Lung (tissue), 11 donors: ENCODE measurements at regions not wholly inside any gene's neighbourhood (a gene's known extent, or its start where the extent isn't known, plus 50 kb on each side); places are given as distances from the start of the nearest gene placed in this dataset.

Experiments used
- ATAC-seq: fragments of 200-7000 bp; cut with Tn5 transposase; one replicate; pipeline ENCODE4 v1.9.1; 2020; ENCODE audit warnings: moderate number of reproducible peaks; ENCODE audit not compliant: insufficient read depth, low FRiP score
- DNase-seq, 3 donors: peaks; one replicate each; pipeline ENCODE4 v3.0.0-alpha.2; 2013 to 2017
- H3K27ac ChIP-seq, 2 donors: one replicate each; pipeline ENCODE4 v1.5.1; 2013; ENCODE audit warnings: mild to moderate bottlenecking in 2 of 2, moderate library complexity in 2 of 2, control low read depth in 1 of 2, inconsistent platforms in 1 of 2, low read depth in 1 of 2, low read length in 1 of 2
- H3K27me3 ChIP-seq, 3 donors: one replicate each; pipeline ENCODE4 v1.5.1; 2013; ENCODE audit warnings: low read length in 2 of 3; ENCODE audit not compliant: control insufficient read depth in 3 of 3, insufficient read depth in 3 of 3
- H3K36me3 ChIP-seq, 4 donors: one replicate each; pipeline ENCODE4 v1.5.1; 2013; ENCODE audit warnings: low read length in 4 of 4, mild to moderate bottlenecking in 1 of 4, moderate library complexity in 1 of 4; ENCODE audit not compliant: control insufficient read depth in 4 of 4, insufficient read depth in 4 of 4
- H3K4me1 ChIP-seq, 5 donors: one replicate each; pipeline ENCODE4 v1.5.1; 2013; ENCODE audit warnings: low read length in 5 of 5, mild to moderate bottlenecking in 2 of 5, moderate library complexity in 1 of 5; ENCODE audit not compliant: control insufficient read depth in 5 of 5, insufficient read depth in 5 of 5
- H3K4me3 ChIP-seq: one replicate; pipeline ENCODE4 v1.5.1; 2013; ENCODE audit warnings: mild to moderate bottlenecking, control low read depth, moderate library complexity
- H3K9ac ChIP-seq, 2 donors: one replicate each; pipeline ENCODE4 v1.5.1; 2013; ENCODE audit warnings: low read length in 2 of 2, control low read depth in 1 of 2; ENCODE audit not compliant: insufficient read depth in 1 of 2
- H3K9me3 ChIP-seq, 4 donors: one replicate each; pipeline ENCODE4 v1.5.1; 2013; ENCODE audit warnings: low read length in 3 of 4, mild to moderate bottlenecking in 1 of 4, moderate library complexity in 1 of 4; ENCODE audit not compliant: control insufficient read depth in 4 of 4, insufficient read depth in 3 of 4
- CTCF ChIP-seq: IDR thresholded peaks from 2 replicates; pipeline ENCODE4 v1.5.1; 2012; ENCODE audit warnings: mild to moderate bottlenecking; ENCODE audit errors: control extremely low read depth, extremely low read depth
- WGBS, 2 donors: extraction: QIAGEN DNeasy Blood & Tissue Kit; methylation state at CpG; one replicate each; pipeline ENCODE4 v1.1.7; 2013; 5-methylcytosine and 5-hydroxymethylcytosine counted together
- donor health status: control.
- donor health status: control.
- donor health status: Bipolar disorder and iron deficiency.
- donor health status: healthy.
- donor health status: DM: yes; HTN: yes; CAD: no.

GRCh38 chr5:3265936-3266335 lies 329.7 kb upstream of the IRX1 start:
- Histone ChIP-seq H3K4me3 (no peak overlapping the region), H3K9ac (no peak overlapping the region), H3K36me3 (no peaks in the 10 kb centered on the region), H3K27me3 (no peaks in the 10 kb centered on the region), H3K9me3 (peaks cover 0 to 6% (median 0%) of the 10 kb centered on the region in 4 donors), H3K27ac (no peak overlapping the region), H3K4me1 (no peaks in the 10 kb centered on the region)
- DNase-seq (no peak), ATAC-seq (no peak)
- WGBS, 2 donors: 71 to 80% methylated on average over 6 of the region's 6 CpGs
- no peak for TF ChIP-seq CTCF

- no peaks in the 10 kb centered on the region for H3K4me1 ChIP-seq
- H3K36me3 ChIP-seq: no peaks in the 10 kb centered on the region
- H3K9ac ChIP-seq: no peak overlapping the region
- no peak for ATAC-seq
- 70 to 71% methylated on average over 5 of the region's 5 CpGs for WGBS, 2 donors
- H3K27ac ChIP-seq: no peak overlapping the region
- peaks cover 0 to 6% (median 0%) of the 10 kb centered on the region in 4 donors for H3K9me3 ChIP-seq
- no peak overlapping the region for H3K4me3 ChIP-seq
- TF ChIP-seq CTCF: no peak
- H3K27me3 ChIP-seq: no peaks in the 10 kb centered on the region
- DNase-seq: no peak
Observed at GRCh38 chr5:3265131-3265885, 330.3 kb upstream of the IRX1 start.

- ATAC-seq (no peak), DNase-seq (no peak)
- Histone ChIP-seq H3K4me3 (no peak overlapping the region), H3K27ac (no peak overlapping the region), H3K36me3 (no peaks in the 10 kb centered on the region), H3K9ac (no peak overlapping the region), H3K4me1 (no peaks in the 10 kb centered on the region), H3K9me3 (peaks cover 0 to 6% (median 0%) of the 10 kb centered on the region in 4 donors), H3K27me3 (no peaks in the 10 kb centered on the region)
- 88% methylated on average over 4 of the region's 4 CpGs for WGBS, 2 donors
- no peak for TF ChIP-seq CTCF
Observed at GRCh38 chr5:3262451-3262850, 333.2 kb upstream of the IRX1 start.

- no peak for TF ChIP-seq CTCF
- 86 to 92% methylated on average over 4 of the region's 4 CpGs for WGBS, 2 donors
- peaks cover 0 to 6% (median 0%) of the 10 kb centered on the region in 4 donors for H3K9me3 ChIP-seq
- no peak overlapping the region for H3K4me3 ChIP-seq
- ATAC-seq (no peak), DNase-seq (no peak)
- no peaks in the 10 kb centered on the region for H3K27me3 ChIP-seq
- H3K27ac ChIP-seq: no peak overlapping the region
- H3K36me3 ChIP-seq: no peaks in the 10 kb centered on the region
- H3K9ac ChIP-seq: no peak overlapping the region
- no peaks in the 10 kb centered on the region for H3K4me1 ChIP-seq
Observed at GRCh38 chr5:3261081-3261480, 334.6 kb upstream of the IRX1 start.
